ENCODE measurements at regions not wholly inside any gene's neighbourhood (a gene's known extent, or its start where the extent isn't known, plus 50 kb on each side); places are given as distances from the start of the nearest gene placed in this dataset.

GRCh38 chr20:53829255-53829723 is 235.7 kb upstream of the ZNF217 start:
- peak overlapping the region; percentile 7 for H2AFZ ChIP-seq (replicated peaks; ENCODE audit: low read length, poor library complexity)
- peak overlapping the region; percentile 99 for H4K5ac ChIP-seq (ENCODE audit: low read depth, low read length)
- H3K4ac ChIP-seq (ENCODE audit: low read depth, low read length), result peak overlapping the region; percentile 97
- peak overlapping the region; percentile 99 for H2BK5ac ChIP-seq (ENCODE audit: low read depth, low read length, poor library complexity, severe bottlenecking)
- ChIA-PET CTCF (interaction anchor here (0.7 to 0.8 kb wide), 2 partner anchors 235 to 1584 kb away, joined by 3 read pairs; no protein-coding TSS in a partner anchor), POLR2A (ENCODE audit: unreplicated experiment) (interaction anchor here (0.6 to 1.0 kb wide), 2 partner anchors 24 to 94 kb away, joined by 3 to 4 read pairs; no protein-coding TSS in a partner anchor)
- H3K79me1 ChIP-seq (ENCODE audit: low read depth in 1 of 2, low read length in 2 of 2), result peaks cover 0 to 13% of the 10 kb centered on the region in 2 experiments; a peak in 2 of 4 replicates
- no CpG with 5 or more reads among the region's 8 CpGs for WGBS, 2 experiments (ENCODE audit: extremely low coverage in 2 of 2, insufficient read length in 1 of 2)
- no peaks in the 10 kb centered on the region for H4K20me1 ChIP-seq (ENCODE audit: insufficient read depth, low read length)
- 0 out of 2 replicates have a peak, but pooled peaks cover 10% of the 10 kb centered on the region for H3K9me1 ChIP-seq (ENCODE audit: insufficient read depth, low read length)
- peak overlapping the region; percentile 98 for H3K23ac ChIP-seq (ENCODE audit: low read depth, low read length)
- H3K56ac ChIP-seq (ENCODE audit: extremely low read depth, insufficient read depth, low read length), result peak overlapping the region; percentile 100
- ATAC-seq (ENCODE audit: low read depth) (peak; percentile 76), DNase-seq (peak; percentile 97)
- peak overlapping the region; percentile 98 for H3K14ac ChIP-seq (replicated peaks; ENCODE audit: low read depth, low read length)
- peak overlapping the region; percentile 99 for H2BK20ac ChIP-seq (ENCODE audit: low read depth, low read length)
- H3K36me3 ChIP-seq (ENCODE audit: control insufficient read depth, insufficient read depth, low read length), result no peaks in the 10 kb centered on the region
- peak overlapping the region; percentile 95 for H2AK9ac ChIP-seq (replicated peaks; ENCODE audit: low read depth, low read length, poor library complexity)
- peak overlapping the region; percentile 99 for H3K4me2 ChIP-seq (ENCODE audit: low read depth, low read length)
- no peak for TF ChIP-seq USF2 (IDR thresholded peaks at IDR 0.05; ENCODE audit: low read depth, low read length)
- TF ChIP-seq POLR2A (IDR thresholded peaks at IDR 0.05; ENCODE audit: low read depth, low read length), result peak; percentile 85
- TF ChIP-seq FOS (IDR thresholded peaks at IDR 0.05; ENCODE audit: low read depth, low read length), result peak; percentile 53
- TF ChIP-seq MAZ (IDR thresholded peaks at IDR 0.05; ENCODE audit: borderline replicate concordance, low read depth, low read length), result no peak
- TF ChIP-seq BHLHE40 (IDR thresholded peaks at IDR 0.05; ENCODE audit: low read depth, low read length), result 0 out of 2 replicates have a peak, but pooled peaks have one; percentile 2
- TF ChIP-seq NFE2L2 (IDR thresholded peaks at IDR 0.05; ENCODE audit: low read depth, low read length), result peak; percentile 40; the same call in 1 of the 2 replicates
- peak; percentile 33 for TF ChIP-seq RAD21 (IDR thresholded peaks at IDR 0.05; ENCODE audit: low read length)
- no peak for TF ChIP-seq RFX5 (IDR thresholded peaks at IDR 0.05; ENCODE audit: low read depth, low read length)
- dilution Hi-C loops (cut with HindIII; ENCODE audit: low sequenced_read_pairs, unreplicated experiment) (no loop called here), in situ Hi-C loops (cut with MboI; ENCODE audit: low sequenced_read_pairs) (no loop called here), intact Hi-C loops (cut with micrococcal nuclease) (loop anchor here (1.0 to 5.0 kb wide), 6 partner anchors 38 to 250 kb away; no protein-coding TSS in a partner anchor)
- peak overlapping the region; percentile 92 to 99 for H4K8ac ChIP-seq (ENCODE audit: low read depth in 2 of 2, low read length in 2 of 2)
- H2BK15ac ChIP-seq (ENCODE audit: low read depth, low read length), result peak overlapping the region; percentile 99
- peak overlapping the region; percentile 97 for H2BK120ac ChIP-seq (ENCODE audit: low read depth, low read length)
- H3K4me3 ChIP-seq (ENCODE audit: insufficient read depth, low read depth, low read length), result peak overlapping the region; percentile 45; the same call in 1 of the 2 replicates
- H3K4me1 ChIP-seq (ENCODE audit: control insufficient read depth, insufficient read depth, low read length), result peaks cover 6% of the 10 kb centered on the region
- H3K27ac ChIP-seq (ENCODE audit: insufficient read depth, low read length), result peak overlapping the region; percentile 99
- H3K27me3 ChIP-seq (ENCODE audit: control insufficient read depth, insufficient read depth, low read length), result no peaks in the 10 kb centered on the region
- peak overlapping the region; percentile 91 for H2AK5ac ChIP-seq (ENCODE audit: low read depth, low read length)
- peak overlapping the region; percentile 99 for H3K9ac ChIP-seq (ENCODE audit: low read depth, low read length)
- H3K18ac ChIP-seq (ENCODE audit: low read depth, low read length), result peak overlapping the region; percentile 100
- no peaks in the 10 kb centered on the region for H3K9me3 ChIP-seq (ENCODE audit: control insufficient read depth, insufficient read depth, low read length)
- peak overlapping the region; percentile 98 for H4K91ac ChIP-seq (ENCODE audit: insufficient read depth, low read depth, low read length)
- BruUV-seq (replicated peaks), result no TSS peak

Data from IMR-90 (cell line).